K562 (cell line): ENCODE measurements at regions not wholly inside any gene's neighbourhood (a gene's known extent, or its start where the extent isn't known, plus 50 kb on each side); places are given as distances from the start of the nearest gene placed in this dataset.

Source experiments
- ATAC-seq: fragments of 200-7000 bp; cut with Tn5 transposase; 3 replicates; pipeline ENCODE4 v1.9.1; 2020; ENCODE audit warnings: moderate library complexity
- BruUV-seq: library from RNA; stranded (reverse); fragments of 400-500 nt; replicated peaks from 2 replicates; lab custom pipeline; 2021; lab: Mats Ljungman, UMichigan
- CTCF ChIA-PET: fragments of 300-600 bp; formaldehyde crosslinking; extraction: SDS; loops from one replicate; lab custom pipeline; 2021; ENCODE audit warnings: low intra/inter-chr PET ratio; lab: Yijun Ruan, JAX
- POLR2A ChIA-PET: fragments of 300-600, 350-650 bp; sonication (Branson Sonifier 250); formaldehyde crosslinking; extraction: SDS; loops from one replicate; lab custom pipeline; 2021; ENCODE audit warnings: antibody characterized with exemption, inconsistent platforms; lab: Yijun Ruan, JAX
- DNase-seq, 4 experiments: peaks; one replicate each; pipeline versions ENCODE4 v3.0.0 to v3.0.0-alpha.2; 2011 to 2018; ENCODE audit warnings: low spot score in 3 of 4, mixed read lengths in 3 of 4; ENCODE audit errors: extremely low read depth in 1 of 4
- FAIRE-seq: peaks from 2 replicates; lab custom pipeline; 2011; peaks lifted over from hg19 to GRCh38; lab: Jason Lieb, UNC
- H2AFZ ChIP-seq: 2 replicates; pipeline ENCODE4 v1.6.0; 2011; ENCODE audit warnings: low read depth, low read length, control low read depth, inconsistent platforms
- H3K27ac ChIP-seq: fragments of 200-600 bp; 3 replicates; pipeline ENCODE4 v1.8.0; 2011; ENCODE audit warnings: low read depth, mild to moderate bottlenecking, control low read depth, inconsistent platforms, low read length, moderate library complexity, mixed read lengths; ENCODE audit errors: extremely low read depth
- H3K27me3 ChIP-seq, 2 experiments: fragments of 300-600 bp in 1 of 2; 2 replicates in 1 of 2; 3 replicates in 1 of 2; pipeline versions ENCODE4 v1.6.0 to v1.8.0; 2011; ENCODE audit warnings: inconsistent platforms in 2 of 2, low read length in 2 of 2, mild to moderate bottlenecking in 1 of 2, mixed read lengths in 1 of 2, moderate library complexity in 1 of 2; ENCODE audit not compliant: control insufficient read depth in 2 of 2, insufficient read depth in 2 of 2
- H3K36me3 ChIP-seq: fragments of 300-600 bp; 3 replicates; pipeline ENCODE4 v1.8.0; 2011; ENCODE audit warnings: mild to moderate bottlenecking, low read length, inconsistent platforms; ENCODE audit not compliant: control insufficient read depth, insufficient read depth
- H3K4me1 ChIP-seq, 2 experiments: fragments of 200-600 bp in 1 of 2; replicated peaks in 1 of 2; 2 replicates in 1 of 2; 3 replicates in 1 of 2; pipeline versions ENCODE4 v1.5.1 to v1.8.0; 2011; ENCODE audit warnings: inconsistent platforms in 2 of 2, low read length in 2 of 2, mild to moderate bottlenecking in 1 of 2, mixed read lengths in 1 of 2, moderate library complexity in 1 of 2; ENCODE audit not compliant: control insufficient read depth in 2 of 2, insufficient read depth in 2 of 2
- H3K4me2 ChIP-seq: 2 replicates; pipeline ENCODE4 v1.6.1; 2011; ENCODE audit warnings: low read length, control low read depth, inconsistent platforms, mixed read lengths; ENCODE audit not compliant: insufficient read depth
- H3K4me3 ChIP-seq: fragments of 200-600 bp; sonication (generic), shearing (Covaris generic); 2 replicates; pipeline ENCODE4 v1.5.1; 2016; ENCODE audit warnings: control low read depth, inconsistent platforms
- H3K79me2 ChIP-seq: fragments of 200-600 bp; 3 replicates; pipeline ENCODE4 v1.8.0; 2011; ENCODE audit warnings: low read length, inconsistent platforms; ENCODE audit not compliant: control insufficient read depth, insufficient read depth
- H3K9ac ChIP-seq, 2 experiments: 2 replicates each; pipeline versions ENCODE4 v1.6.0 to v1.6.1; 2011; ENCODE audit warnings: low read depth in 2 of 2, low read length in 2 of 2, control low read depth in 1 of 2, inconsistent platforms in 1 of 2, mild to moderate bottlenecking in 1 of 2, mixed read lengths in 1 of 2; ENCODE audit not compliant: insufficient read depth in 1 of 2
- H3K9me1 ChIP-seq: one replicate; pipeline ENCODE4 v1.6.0; 2011; ENCODE audit warnings: inconsistent platforms, mild to moderate bottlenecking, low read length, moderate library complexity; ENCODE audit not compliant: control insufficient read depth, insufficient read depth
- H3K9me3 ChIP-seq: replicated peaks from 2 replicates; pipeline ENCODE4 v1.5.1; 2011; ENCODE audit warnings: low read depth, low read length, inconsistent platforms; ENCODE audit not compliant: control insufficient read depth, insufficient read depth
- H4K20me1 ChIP-seq: replicated peaks from 2 replicates; pipeline ENCODE4 v1.6.1; 2011; ENCODE audit warnings: low read length, inconsistent platforms, mixed read lengths; ENCODE audit not compliant: control insufficient read depth, insufficient read depth
- ARID3A ChIP-seq: IDR thresholded peaks from 2 replicates; pipeline ENCODE4 v1.6.1; 2012; ENCODE audit warnings: low read depth, low read length, improper control_type of control experiment, borderline replicate concordance
- CBX2 ChIP-seq: fragments of 200-600 bp; sonication (generic); IDR thresholded peaks from one replicate; pipeline ENCODE4 v1.6.1; 2012; ENCODE audit warnings: mild to moderate bottlenecking, low read length, inconsistent platforms; ENCODE audit not compliant: insufficient read depth, poor library complexity, severe bottlenecking
- CXXC5 ChIP-seq: fragments of 250-450 bp; sonication (Bioruptor Pico); IDR thresholded peaks from 2 replicates; pipeline ENCODE4 v1.8.0; 2022; ENCODE audit warnings: inconsistent platforms, mild to moderate bottlenecking, moderate library complexity
- HDAC1 ChIP-seq, 2 experiments: fragments of 450-650 bp; IDR thresholded peaks; 2 replicates each; pipeline ENCODE4 v1.6.1; 2016 to 2017; ENCODE audit warnings: inconsistent platforms in 1 of 2, mild to moderate bottlenecking in 1 of 2, moderate library complexity in 1 of 2
- KHSRP ChIP-seq: fragments of 450-650 bp; IDR thresholded peaks from 2 replicates; pipeline ENCODE4 v1.6.1; 2017
- MAFG ChIP-seq: fragments of 450-650 bp; conservative IDR thresholded peaks from 2 replicates; pipeline ENCODE4 v1.6.1; 2016; ENCODE audit warnings: missing genetic modification characterization, missing compliant biosample characterization
- RUNX1 ChIP-seq: sonication (generic); IDR thresholded peaks from 2 replicates; pipeline ENCODE4 v1.6.1; 2016; ENCODE audit warnings: antibody characterized with exemption, low read depth
- SIN3B ChIP-seq: fragments of 450-650 bp; IDR thresholded peaks from 2 replicates; pipeline ENCODE4 v1.6.1; 2017; ENCODE audit warnings: low read depth, mild to moderate bottlenecking, moderate library complexity
- SMARCE1 ChIP-seq: fragments of 450-650 bp; IDR thresholded peaks from 2 replicates; pipeline ENCODE4 v1.7.1; 2016; ENCODE audit warnings: mild to moderate bottlenecking
- STAG1 ChIP-seq: sonication (generic); formaldehyde crosslinking; IDR thresholded peaks from 2 replicates; pipeline ENCODE4 v1.5.0; 2020; ENCODE audit warnings: missing genetic modification reagents, borderline replicate concordance
- THRAP3 ChIP-seq: fragments of 450-650 bp; IDR thresholded peaks from 2 replicates; pipeline ENCODE4 v1.6.1; 2016; ENCODE audit warnings: mild to moderate bottlenecking, inconsistent platforms, borderline replicate concordance
- ZC3H8 ChIP-seq: fragments of 450-650 bp; IDR thresholded peaks from 2 replicates; pipeline ENCODE4 v1.6.1; 2017
- ZNF324 ChIP-seq: fragments of 250-450 bp; sonication (Bioruptor Pico); IDR thresholded peaks from 2 replicates; pipeline ENCODE4 v1.4.0; 2020; ENCODE audit warnings: mild to moderate bottlenecking
- ZNF518B ChIP-seq: fragments of 250-450 bp; sonication (Bioruptor Pico); IDR thresholded peaks from 2 replicates; pipeline ENCODE4 v1.5.0; 2021; ENCODE audit warnings: mild to moderate bottlenecking, moderate library complexity
- ZNF780A ChIP-seq: fragments of 250-450 bp; sonication (Bioruptor Pico); IDR thresholded peaks from 2 replicates; pipeline ENCODE4 v1.5.0; 2021; ENCODE audit warnings: mild to moderate bottlenecking
- WGBS: fragments of 100-300 bp; shearing (Covaris generic); methylation state at CpG from one replicate; pipeline ENCODE4 v1.1.6; 2016; ENCODE audit warnings: low coverage, mixed read lengths; ENCODE audit not compliant: insufficient coverage; ENCODE audit errors: missing lambda C conversion rate; 5-methylcytosine and 5-hydroxymethylcytosine counted together
- in situ Hi-C: fragments of 300-500 bp; cut with MboI; formaldehyde crosslinking; loops from 4 replicates; pipeline ENCODE4 v1.15.0; 2018; ENCODE audit warnings: inconsistent platforms, mixed read lengths
- intact Hi-C: fragments of 100-400 bp; cut with micrococcal nuclease; formaldehyde crosslinking; loops from 2 replicates; pipeline ENCODE4 v1.14.2; 2022
- TF ChIP-seq, protein P1 (sequence below): sonication (generic); formaldehyde crosslinking; IDR thresholded peaks from 2 replicates; pipeline ENCODE4 v1.8.0; 2022; ENCODE audit warnings: mild to moderate bottlenecking, missing genetic modification reagents

DNA sequence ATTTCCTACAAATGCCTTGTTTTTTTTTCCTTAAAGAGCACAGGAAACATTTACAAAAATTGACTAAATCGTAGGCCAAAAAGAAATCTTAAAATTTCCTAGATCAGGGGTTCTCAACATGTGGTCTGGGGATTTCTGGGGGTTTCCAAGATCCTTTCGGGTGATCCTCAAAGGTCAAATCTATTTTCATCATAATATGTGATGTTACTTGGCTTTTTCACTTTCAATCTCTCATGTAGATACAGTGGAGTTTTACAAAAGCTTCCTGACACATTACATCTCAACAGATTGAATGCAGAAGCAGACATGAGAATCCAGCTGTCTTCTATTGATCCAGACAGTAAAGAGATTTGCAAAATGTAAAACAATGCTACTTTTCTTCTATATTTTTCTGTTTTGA is 497.3 kb downstream of the INHBA start:
- in situ Hi-C loops (no loop called here), intact Hi-C loops (no loop called here)
- POLR2A ChIA-PET = no interaction called here
- FAIRE-seq (no peak), ATAC-seq (no peak), DNase-seq (no peak)
- H3K9ac ChIP-seq = no peak overlapping the region
- H3K79me2 ChIP-seq = no peaks in the 10 kb centered on the region
- no peaks in the 10 kb centered on the region for H4K20me1 ChIP-seq
- CTCF ChIA-PET = no interaction called here
- WGBS = 0% methylated on average over 2 of the region's 2 CpGs
- H3K4me2 ChIP-seq = no peak overlapping the region
- H3K4me3 ChIP-seq = no peak overlapping the region
- H3K9me3 ChIP-seq = no peaks in the 10 kb centered on the region; the same call in 1 of the 2 replicates
- BruUV-seq = no TSS peak
- no peaks in the 10 kb centered on the region for H3K36me3 ChIP-seq
- H3K27me3 ChIP-seq = no peaks in the 10 kb centered on the region
- H3K9me1 ChIP-seq = no peaks in the 10 kb centered on the region
- no peak overlapping the region for H2AFZ ChIP-seq
- H3K27ac ChIP-seq = no peak overlapping the region
- H3K4me1 ChIP-seq = no peaks in the 10 kb centered on the region
- TF ChIP-seq HDAC1 (IDR thresholded peaks at IDR 0.05) (no peak), SIN3B (no peak), CXXC5 (no peak), ZC3H8 (no peak), STAG1 (CRISPR knock-in tag) (no peak), ZNF324 (CRISPR knock-in tag) (no peak), ARID3A (no peak), ZNF780A (CRISPR knock-in tag) (no peak), KHSRP (no peak), CBX2 (no peak), RUNX1 (no peak), SMARCE1 (no peak), ZNF518B (CRISPR knock-in tag) (no peak), THRAP3 (no peak), MAFG (tag) (no peak)
- TF ChIP-seq, protein P1, sequence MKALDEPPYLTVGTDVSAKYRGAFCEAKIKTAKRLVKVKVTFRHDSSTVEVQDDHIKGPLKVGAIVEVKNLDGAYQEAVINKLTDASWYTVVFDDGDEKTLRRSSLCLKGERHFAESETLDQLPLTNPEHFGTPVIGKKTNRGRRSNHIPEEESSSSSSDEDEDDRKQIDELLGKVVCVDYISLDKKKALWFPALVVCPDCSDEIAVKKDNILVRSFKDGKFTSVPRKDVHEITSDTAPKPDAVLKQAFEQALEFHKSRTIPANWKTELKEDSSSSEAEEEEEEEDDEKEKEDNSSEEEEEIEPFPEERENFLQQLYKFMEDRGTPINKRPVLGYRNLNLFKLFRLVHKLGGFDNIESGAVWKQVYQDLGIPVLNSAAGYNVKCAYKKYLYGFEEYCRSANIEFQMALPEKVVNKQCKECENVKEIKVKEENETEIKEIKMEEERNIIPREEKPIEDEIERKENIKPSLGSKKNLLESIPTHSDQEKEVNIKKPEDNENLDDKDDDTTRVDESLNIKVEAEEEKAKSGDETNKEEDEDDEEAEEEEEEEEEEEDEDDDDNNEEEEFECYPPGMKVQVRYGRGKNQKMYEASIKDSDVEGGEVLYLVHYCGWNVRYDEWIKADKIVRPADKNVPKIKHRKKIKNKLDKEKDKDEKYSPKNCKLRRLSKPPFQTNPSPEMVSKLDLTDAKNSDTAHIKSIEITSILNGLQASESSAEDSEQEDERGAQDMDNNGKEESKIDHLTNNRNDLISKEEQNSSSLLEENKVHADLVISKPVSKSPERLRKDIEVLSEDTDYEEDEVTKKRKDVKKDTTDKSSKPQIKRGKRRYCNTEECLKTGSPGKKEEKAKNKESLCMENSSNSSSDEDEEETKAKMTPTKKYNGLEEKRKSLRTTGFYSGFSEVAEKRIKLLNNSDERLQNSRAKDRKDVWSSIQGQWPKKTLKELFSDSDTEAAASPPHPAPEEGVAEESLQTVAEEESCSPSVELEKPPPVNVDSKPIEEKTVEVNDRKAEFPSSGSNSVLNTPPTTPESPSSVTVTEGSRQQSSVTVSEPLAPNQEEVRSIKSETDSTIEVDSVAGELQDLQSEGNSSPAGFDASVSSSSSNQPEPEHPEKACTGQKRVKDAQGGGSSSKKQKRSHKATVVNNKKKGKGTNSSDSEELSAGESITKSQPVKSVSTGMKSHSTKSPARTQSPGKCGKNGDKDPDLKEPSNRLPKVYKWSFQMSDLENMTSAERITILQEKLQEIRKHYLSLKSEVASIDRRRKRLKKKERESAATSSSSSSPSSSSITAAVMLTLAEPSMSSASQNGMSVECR (CRISPR knock-in tag) = no peak
